ENCODE measurements at regions not wholly inside any gene's neighbourhood (a gene's known extent, or its start where the extent isn't known, plus 50 kb on each side); places are given as distances from the start of the nearest gene placed in this dataset.

GRCh38 chr6:145213614-145214013 lies 521.7 kb downstream of the EPM2A start:
- no peak overlapping the region for H3K27ac Mint-ChIP-seq
- H3K36me3 Mint-ChIP-seq, result no peaks in the 10 kb centered on the region
- peaks cover 14% of the 10 kb centered on the region for H3K4me1 Mint-ChIP-seq

GRCh38 chr6:145214570-145214969 lies 520.8 kb downstream of the EPM2A start:
- H3K36me3 Mint-ChIP-seq, result no peaks in the 10 kb centered on the region
- no peak overlapping the region for H3K27ac Mint-ChIP-seq
- DNase-seq (ENCODE audit: low spot score in 2 of 2, unreplicated experiment in 2 of 2), result no peak
- peaks cover 14% of the 10 kb centered on the region for H3K4me1 Mint-ChIP-seq
- H3K27me3 Mint-ChIP-seq (ENCODE audit: low read depth), result no peaks in the 10 kb centered on the region
- no peak overlapping the region for H3K4me3 Mint-ChIP-seq
- TF ChIP-seq CTCF (IDR thresholded peaks at IDR 0.05; ENCODE audit: unreplicated experiment), result peak; percentile 86
- no peaks in the 10 kb centered on the region for H3K9me3 Mint-ChIP-seq

More at GRCh38 chr6:145213614-145214013, 521.7 kb downstream of the EPM2A start:
- TF ChIP-seq CTCF (IDR thresholded peaks at IDR 0.05; ENCODE audit: unreplicated experiment), result no peak
- Mint-ChIP-seq H3K4me3 (no peak overlapping the region), H3K9me3 (no peaks in the 10 kb centered on the region), H3K27me3 (ENCODE audit: low read depth) (no peaks in the 10 kb centered on the region)
- DNase-seq (ENCODE audit: low spot score in 2 of 2, unreplicated experiment in 2 of 2), result no peak

GRCh38 chr6:145224450-145224849 lies 510.9 kb downstream of the EPM2A start:
- Mint-ChIP-seq H3K27me3 (ENCODE audit: low read depth) (peaks cover 2% of the 10 kb centered on the region), H3K4me3 (no peak overlapping the region), H3K36me3 (no peaks in the 10 kb centered on the region), H3K4me1 (no peaks in the 10 kb centered on the region), H3K27ac (no peak overlapping the region), H3K9me3 (peaks cover 4% of the 10 kb centered on the region)
- DNase-seq (ENCODE audit: low spot score in 2 of 2, unreplicated experiment in 2 of 2), result no peak
- TF ChIP-seq CTCF (IDR thresholded peaks at IDR 0.05; ENCODE audit: unreplicated experiment), result no peak

GRCh38 chr6:145225500-145225899 lies 509.8 kb downstream of the EPM2A start:
- TF ChIP-seq CTCF (IDR thresholded peaks at IDR 0.05; ENCODE audit: unreplicated experiment), result no peak
- H3K27me3 Mint-ChIP-seq (ENCODE audit: low read depth), result peaks cover 8% of the 10 kb centered on the region
- no peak overlapping the region for H3K4me3 Mint-ChIP-seq
- DNase-seq (ENCODE audit: low spot score in 2 of 2, unreplicated experiment in 2 of 2), result no peak
- no peak overlapping the region for H3K27ac Mint-ChIP-seq
- H3K36me3 Mint-ChIP-seq, result no peaks in the 10 kb centered on the region
- peaks cover 4% of the 10 kb centered on the region for H3K9me3 Mint-ChIP-seq
- H3K4me1 Mint-ChIP-seq, result no peaks in the 10 kb centered on the region

- H3K27me3 Mint-ChIP-seq (ENCODE audit: low read depth), result peaks cover 8% of the 10 kb centered on the region
- no peak for TF ChIP-seq CTCF (IDR thresholded peaks at IDR 0.05; ENCODE audit: unreplicated experiment)
- H3K36me3 Mint-ChIP-seq, result no peaks in the 10 kb centered on the region
- no peak overlapping the region for H3K4me3 Mint-ChIP-seq
- H3K27ac Mint-ChIP-seq, result no peak overlapping the region
- no peaks in the 10 kb centered on the region for H3K4me1 Mint-ChIP-seq
- peaks cover 2% of the 10 kb centered on the region for H3K9me3 Mint-ChIP-seq
- DNase-seq (ENCODE audit: low spot score in 2 of 2, unreplicated experiment in 2 of 2), result no peak
Measured at GRCh38 chr6:145227593-145227992, 507.7 kb downstream of the EPM2A start.

GRCh38 chr6:145228962-145229582 lies 506.2 kb downstream of the EPM2A start:
- TF ChIP-seq CTCF (IDR thresholded peaks at IDR 0.05; ENCODE audit: unreplicated experiment), result no peak
- H3K27ac Mint-ChIP-seq, result no peak overlapping the region
- no peak overlapping the region for H3K4me3 Mint-ChIP-seq
- no peaks in the 10 kb centered on the region for H3K36me3 Mint-ChIP-seq
- peaks cover 14% of the 10 kb centered on the region for H3K9me3 Mint-ChIP-seq
- DNase-seq (ENCODE audit: low spot score in 2 of 2, unreplicated experiment in 2 of 2), result no peak
- peaks cover 8% of the 10 kb centered on the region for H3K27me3 Mint-ChIP-seq (ENCODE audit: low read depth)
- H3K4me1 Mint-ChIP-seq, result no peaks in the 10 kb centered on the region
